Caco-2 (cell line): ENCODE measurements at regions not wholly inside any gene's neighbourhood (a gene's known extent, or its start where the extent isn't known, plus 50 kb on each side); places are given as distances from the start of the nearest gene placed in this dataset.

Experiments
- BruUV-seq: library from RNA; stranded (reverse); fragments of 400-500 nt; replicated peaks from 2 replicates; lab custom pipeline; 2021; lab: Mats Ljungman, UMichigan
- CTCF ChIA-PET: fragments of 300-600 bp; sonication (Branson Sonifier 250); formaldehyde crosslinking; loops from one replicate; lab custom pipeline; 2022; ENCODE audit warnings: antibody characterized with exemption; lab: Charles Lee
- POLR2A ChIA-PET: fragments of 300-600 bp; sonication (Branson Sonifier 250); formaldehyde crosslinking; loops from one replicate; lab custom pipeline; 2022; ENCODE audit warnings: antibody characterized with exemption; lab: Charles Lee
- DNase-seq, 2 experiments: peaks; one replicate each; pipeline versions ENCODE4 v3.0.0 to v3.0.0-alpha.2; 2020 to 2022
- H3K27me3 ChIP-seq: replicated peaks from 2 replicates; pipeline ENCODE4 v1.6.0; 2011; ENCODE audit warnings: low read length; ENCODE audit not compliant: control insufficient read depth, insufficient read depth
- H3K36me3 ChIP-seq: 2 replicates; pipeline ENCODE4 v1.5.1; 2011; ENCODE audit warnings: low read length; ENCODE audit not compliant: control insufficient read depth, insufficient read depth
- H3K4me1 ChIP-seq: fragments of 250-450 bp; sonication (Bioruptor Pico); 2 replicates; pipeline ENCODE4 v1.5.1; 2020; ENCODE audit warnings: mild to moderate bottlenecking
- H3K4me3 ChIP-seq: 2 replicates; pipeline ENCODE4 v1.5.1; 2011; ENCODE audit warnings: low read depth, mild to moderate bottlenecking, control low read depth, low read length
- H3K9me3 ChIP-seq: fragments of 250-450 bp; sonication (Bioruptor Pico); 2 replicates; pipeline ENCODE4 v1.5.1; 2020; ENCODE audit warnings: mild to moderate bottlenecking, moderate library complexity
- H3K27ac Mint-ChIP-seq: one replicate; pipeline ENCODE4 v1.8.0; 2022; ENCODE audit warnings: mixed read lengths; ENCODE audit not compliant: unreplicated experiment
- H3K27me3 Mint-ChIP-seq: one replicate; pipeline ENCODE4 v1.8.0; 2022; ENCODE audit warnings: mixed read lengths; ENCODE audit not compliant: insufficient read depth, unreplicated experiment
- H3K36me3 Mint-ChIP-seq: one replicate; pipeline ENCODE4 v1.8.0; 2022; ENCODE audit warnings: mild to moderate bottlenecking, mixed read lengths; ENCODE audit not compliant: insufficient read depth, unreplicated experiment
- H3K4me1 Mint-ChIP-seq: one replicate; pipeline ENCODE4 v1.8.0; 2022; ENCODE audit warnings: low read depth, mixed read lengths; ENCODE audit not compliant: unreplicated experiment
- H3K4me3 Mint-ChIP-seq: one replicate; pipeline ENCODE4 v1.8.0; 2022; ENCODE audit warnings: mild to moderate bottlenecking, moderate library complexity, mixed read lengths; ENCODE audit not compliant: unreplicated experiment
- H3K9me3 Mint-ChIP-seq: one replicate; pipeline ENCODE4 v1.8.0; 2022; ENCODE audit warnings: mixed read lengths; ENCODE audit not compliant: unreplicated experiment
- intact Hi-C: fragments of 100-400 bp; cut with micrococcal nuclease; formaldehyde crosslinking; loops from one replicate; pipeline ENCODE4 v1.10.0; 2022; ENCODE audit not compliant: unreplicated experiment
- TF ChIP-seq, protein P1 (sequence below), 2 experiments: fragments of 200-600 bp in 1 of 2; IDR thresholded peaks; 1 replicate in 1 of 2; 2 replicates in 1 of 2; pipeline versions ENCODE4 v1.5.1 to v1.8.0; 2011 to 2022; ENCODE audit warnings: antibody characterized with exemption in 1 of 2, control low read depth in 1 of 2, inconsistent platforms in 1 of 2, low read depth in 1 of 2, low read length in 1 of 2, mild to moderate bottlenecking in 1 of 2, moderate library complexity in 1 of 2; ENCODE audit not compliant: insufficient read depth in 1 of 2, severe bottlenecking in 1 of 2, unreplicated experiment in 1 of 2

DNA sequence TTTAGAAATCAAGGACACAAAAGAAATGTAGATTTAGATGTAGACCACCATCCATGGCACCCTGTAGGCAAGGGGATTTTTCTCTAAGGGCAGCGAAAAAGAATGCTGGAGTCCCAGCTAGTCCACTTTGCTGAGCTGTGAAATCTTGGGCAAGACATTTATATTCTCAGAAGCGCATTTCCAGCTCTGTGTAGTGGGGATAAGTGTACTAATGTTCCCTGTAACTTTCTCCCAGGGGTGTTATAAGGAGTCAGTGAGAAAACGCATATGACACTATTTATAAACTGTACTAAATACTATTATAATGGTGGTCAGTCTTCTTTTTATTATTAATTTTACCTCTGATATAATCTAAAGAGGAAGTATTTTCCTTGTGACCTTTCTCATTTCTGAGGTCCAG is 133.4 kb upstream of the FRMD6 start:
- no peaks in the 10 kb centered on the region for H3K9me3 Mint-ChIP-seq
- H3K36me3 Mint-ChIP-seq, result no peaks in the 10 kb centered on the region
- no peaks in the 10 kb centered on the region for H3K36me3 ChIP-seq
- no peak overlapping the region for H3K27ac Mint-ChIP-seq
- BruUV-seq, result no TSS peak
- POLR2A ChIA-PET, result no interaction called here
- no peaks in the 10 kb centered on the region for H3K27me3 ChIP-seq
- CTCF ChIA-PET, result no interaction called here
- H3K9me3 ChIP-seq, result no peaks in the 10 kb centered on the region; the same call in 1 of the 2 replicates
- no peak for DNase-seq
- TF ChIP-seq, protein P1, sequence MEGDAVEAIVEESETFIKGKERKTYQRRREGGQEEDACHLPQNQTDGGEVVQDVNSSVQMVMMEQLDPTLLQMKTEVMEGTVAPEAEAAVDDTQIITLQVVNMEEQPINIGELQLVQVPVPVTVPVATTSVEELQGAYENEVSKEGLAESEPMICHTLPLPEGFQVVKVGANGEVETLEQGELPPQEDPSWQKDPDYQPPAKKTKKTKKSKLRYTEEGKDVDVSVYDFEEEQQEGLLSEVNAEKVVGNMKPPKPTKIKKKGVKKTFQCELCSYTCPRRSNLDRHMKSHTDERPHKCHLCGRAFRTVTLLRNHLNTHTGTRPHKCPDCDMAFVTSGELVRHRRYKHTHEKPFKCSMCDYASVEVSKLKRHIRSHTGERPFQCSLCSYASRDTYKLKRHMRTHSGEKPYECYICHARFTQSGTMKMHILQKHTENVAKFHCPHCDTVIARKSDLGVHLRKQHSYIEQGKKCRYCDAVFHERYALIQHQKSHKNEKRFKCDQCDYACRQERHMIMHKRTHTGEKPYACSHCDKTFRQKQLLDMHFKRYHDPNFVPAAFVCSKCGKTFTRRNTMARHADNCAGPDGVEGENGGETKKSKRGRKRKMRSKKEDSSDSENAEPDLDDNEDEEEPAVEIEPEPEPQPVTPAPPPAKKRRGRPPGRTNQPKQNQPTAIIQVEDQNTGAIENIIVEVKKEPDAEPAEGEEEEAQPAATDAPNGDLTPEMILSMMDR (IDR thresholded peaks at IDR 0.05; ENCODE audit: insufficient read depth in 1 of 2, low read depth in 1 of 2, low read length in 1 of 2, severe bottlenecking in 1 of 2, unreplicated experiment in 1 of 2), result no peak
- intact Hi-C loops, result no loop called here
- no peaks in the 10 kb centered on the region for H3K27me3 Mint-ChIP-seq
- H3K4me1 ChIP-seq, result no peaks in the 10 kb centered on the region
- H3K4me3 Mint-ChIP-seq, result no peak overlapping the region
- H3K4me3 ChIP-seq, result no peak overlapping the region
- peaks cover 7% of the 10 kb centered on the region for H3K4me1 Mint-ChIP-seq

DNA sequence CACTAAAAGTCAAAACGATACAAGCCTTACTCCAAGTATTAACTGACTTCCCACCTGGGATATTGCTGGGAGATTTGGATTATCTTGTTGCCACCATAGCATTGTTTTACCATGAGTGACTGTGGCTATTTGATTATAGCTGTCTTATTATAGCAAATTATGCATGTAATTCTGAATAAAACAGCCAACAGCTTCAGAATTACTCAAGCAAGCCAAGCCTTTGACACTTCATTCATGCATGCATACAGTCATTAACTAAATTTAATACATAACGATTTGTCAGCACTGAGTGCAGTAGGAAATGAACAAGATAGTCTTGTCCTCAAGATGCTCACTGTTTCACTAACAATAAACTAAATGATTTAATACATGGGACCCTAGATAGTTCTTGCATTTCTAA is 133.0 kb upstream of the FRMD6 start:
- H3K4me1 ChIP-seq, result no peaks in the 10 kb centered on the region
- no peaks in the 10 kb centered on the region for H3K36me3 ChIP-seq
- intact Hi-C loops, result no loop called here
- no peaks in the 10 kb centered on the region for H3K36me3 Mint-ChIP-seq
- no peaks in the 10 kb centered on the region for H3K27me3 ChIP-seq
- no peak overlapping the region for H3K27ac Mint-ChIP-seq
- no peaks in the 10 kb centered on the region for H3K9me3 Mint-ChIP-seq
- ChIA-PET POLR2A (no interaction called here), CTCF (no interaction called here)
- no peaks in the 10 kb centered on the region; the same call in 1 of the 2 replicates for H3K9me3 ChIP-seq
- H3K4me1 Mint-ChIP-seq, result peaks cover 3% of the 10 kb centered on the region
- no peaks in the 10 kb centered on the region for H3K27me3 Mint-ChIP-seq
- TF ChIP-seq, protein P1 (IDR thresholded peaks at IDR 0.05; ENCODE audit: insufficient read depth in 1 of 2, low read depth in 1 of 2, low read length in 1 of 2, severe bottlenecking in 1 of 2, unreplicated experiment in 1 of 2), result no peak
- BruUV-seq, result no TSS peak
- no peak overlapping the region for H3K4me3 ChIP-seq
- H3K4me3 Mint-ChIP-seq, result no peak overlapping the region
- no peak for DNase-seq

DNA sequence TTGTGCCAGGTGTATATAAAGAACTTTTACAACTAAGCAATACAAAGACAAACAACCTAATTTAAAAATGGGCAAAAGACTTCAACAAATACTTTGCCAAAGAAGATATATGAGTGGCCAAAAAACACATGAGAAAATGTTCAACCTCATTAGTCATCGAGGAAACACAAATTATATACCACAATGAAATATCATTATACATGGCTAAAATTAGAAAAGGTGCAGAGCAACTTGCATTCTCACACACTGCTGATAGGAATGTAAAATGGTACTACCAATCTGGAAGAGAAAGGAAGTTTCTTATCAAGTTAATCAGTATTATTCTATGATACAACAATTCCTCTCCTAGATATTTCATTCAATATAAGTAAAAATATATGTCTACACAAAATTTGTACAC is 131.6 kb upstream of the FRMD6 start:
- TF ChIP-seq, protein P1 (IDR thresholded peaks at IDR 0.05; ENCODE audit: insufficient read depth in 1 of 2, low read depth in 1 of 2, low read length in 1 of 2, severe bottlenecking in 1 of 2, unreplicated experiment in 1 of 2), result no peak
- Mint-ChIP-seq H3K4me3 (no peak overlapping the region), H3K4me1 (no peaks in the 10 kb centered on the region), H3K36me3 (no peaks in the 10 kb centered on the region), H3K27me3 (no peaks in the 10 kb centered on the region), H3K9me3 (no peaks in the 10 kb centered on the region), H3K27ac (no peak overlapping the region)
- Histone ChIP-seq H3K4me3 (no peak overlapping the region), H3K27me3 (no peaks in the 10 kb centered on the region), H3K9me3 (no peaks in the 10 kb centered on the region; the same call in 1 of the 2 replicates), H3K36me3 (no peaks in the 10 kb centered on the region), H3K4me1 (no peaks in the 10 kb centered on the region)
- no TSS peak for BruUV-seq
- no peak for DNase-seq
- ChIA-PET CTCF (no interaction called here), POLR2A (no interaction called here)
- intact Hi-C loops, result loop anchor here (10.0 kb wide), 1 partner anchor 235 kb away; no protein-coding TSS in a partner anchor
